ENCODE measurements at regions not wholly inside any gene's neighbourhood (a gene's known extent, or its start where the extent isn't known, plus 50 kb on each side); places are given as distances from the start of the nearest gene placed in this dataset.

DNA sequence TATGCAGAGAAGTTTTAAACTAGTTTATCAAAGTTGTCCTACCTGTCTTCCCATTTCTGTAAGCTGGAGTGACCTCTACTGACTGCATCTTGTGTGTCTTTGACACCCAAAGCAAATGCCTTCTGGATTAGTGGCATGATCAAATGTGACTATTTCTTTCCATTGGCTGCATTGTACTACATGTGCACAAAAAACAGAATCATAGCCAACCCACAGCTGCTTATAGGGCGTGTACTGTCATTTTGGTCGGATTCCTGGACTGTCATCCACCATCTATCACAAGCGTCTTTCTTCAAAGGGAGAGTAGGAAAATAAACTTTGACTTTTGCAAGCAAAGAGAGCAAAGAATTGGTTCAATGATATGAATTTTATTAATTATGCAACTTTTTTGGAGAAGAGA, 310.6 kb downstream of the MAP2K6 start (continued):
- no peak for TF ChIP-seq FOXM1 (IDR thresholded peaks at IDR 0.05; ENCODE audit: low read depth)
- TF ChIP-seq FOXM1 (CRISPR knock-in tag; IDR thresholded peaks at IDR 0.05; ENCODE audit: low read depth): no peak
- no peak for TF ChIP-seq CEBPG (CRISPR knock-in tag; IDR thresholded peaks at IDR 0.05)
- no peak for TF ChIP-seq CEBPG (tag; conservative IDR thresholded peaks at IDR 0.05 in 1 of 2, IDR thresholded peaks at IDR 0.05 in 1 of 2)
- no peak for TF ChIP-seq ZNF699 (CRISPR knock-in tag; IDR thresholded peaks at IDR 0.05; ENCODE audit: insufficient replicate concordance)
- TF ChIP-seq RBFOX2 (IDR thresholded peaks at IDR 0.05; ENCODE audit: low read depth, low read length): no peak
- no peak for TF ChIP-seq CBX1 (IDR thresholded peaks at IDR 0.05; ENCODE audit: low read depth)
- TF ChIP-seq DNMT1 (IDR thresholded peaks at IDR 0.05): no peak

DNA sequence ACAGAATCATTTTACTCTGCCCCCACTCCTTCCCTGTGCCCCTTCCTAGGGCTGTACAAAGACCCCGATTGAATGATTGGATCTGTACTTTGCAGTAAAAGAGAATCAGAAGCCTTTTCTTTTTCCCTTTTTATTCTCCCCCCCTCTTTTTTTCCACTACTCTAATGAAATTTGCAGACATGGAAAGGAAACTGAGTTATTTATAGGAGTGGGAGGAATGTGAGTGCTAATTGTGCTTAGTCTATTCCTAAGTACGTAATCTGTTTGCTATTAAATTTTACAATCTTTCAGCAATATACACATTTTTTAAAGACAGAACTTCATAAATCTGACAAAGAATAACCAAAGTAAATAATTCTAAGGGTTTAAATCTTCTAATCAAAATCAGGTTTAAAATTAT, 314.3 kb downstream of the MAP2K6 start:
- WGBS (ENCODE audit: insufficient coverage, low coverage, missing lambda C conversion rate): 4% methylated on average over 2 of the region's 2 CpGs
- ChIA-PET CTCF (ENCODE audit: low intra/inter-chr PET ratio) (no interaction called here), POLR2A (no interaction called here)
- no peak for DNase-seq (ENCODE audit: extremely low read depth in 1 of 4, low spot score in 3 of 4)
- Histone ChIP-seq H3K79me2 (ENCODE audit: control insufficient read depth, insufficient read depth, low read length) (no peaks in the 10 kb centered on the region), H3K27ac (ENCODE audit: extremely low read depth, low read depth, low read length) (no peak overlapping the region), H3K4me2 (ENCODE audit: insufficient read depth, low read length) (no peak overlapping the region), H3K4me1 (replicated peaks in 1 of 2; ENCODE audit: control insufficient read depth in 2 of 2, insufficient read depth in 2 of 2, low read length in 2 of 2) (no peaks in the 10 kb centered on the region), H3K27me3 (ENCODE audit: control insufficient read depth in 2 of 2, insufficient read depth in 2 of 2, low read length in 2 of 2) (no peaks in the 10 kb centered on the region), H2AFZ (ENCODE audit: low read depth, low read length) (no peak overlapping the region), H3K9me3 (replicated peaks; ENCODE audit: control insufficient read depth, insufficient read depth, low read depth, low read length) (no peaks in the 10 kb centered on the region), H3K4me3 (no peak overlapping the region), H4K20me1 (replicated peaks; ENCODE audit: control insufficient read depth, insufficient read depth, low read length) (no peaks in the 10 kb centered on the region), H3K9ac (ENCODE audit: insufficient read depth in 1 of 2, low read depth in 2 of 2, low read length in 2 of 2) (no peak overlapping the region), H3K9me1 (ENCODE audit: control insufficient read depth, insufficient read depth, low read length) (no peaks in the 10 kb centered on the region), H3K36me3 (ENCODE audit: control insufficient read depth, insufficient read depth, low read length) (no peaks in the 10 kb centered on the region)
- no TSS peak for BruUV-seq (replicated peaks)
- FAIRE-seq: no peak
- no peak for ATAC-seq
- intact Hi-C loops (cut with micrococcal nuclease) (no loop called here), in situ Hi-C loops (cut with MboI) (no loop called here)
- no peak for TF ChIP-seq ELF2 (CRISPR knock-in tag; IDR thresholded peaks at IDR 0.05)
- TF ChIP-seq TGIF2 (CRISPR knock-in tag; IDR thresholded peaks at IDR 0.05): no peak

All from K562 (cell line).